Stimulated activated CD4-positive, alpha-beta T cell treated with anti-CD3 and anti-CD28 coated beads, Interleukin-4, amount 100 ng/mL, for 24 hours (primary cell): ENCODE measurements at regions not wholly inside any gene's neighbourhood (a gene's known extent, or its start where the extent isn't known, plus 50 kb on each side); places are given as distances from the start of the nearest gene placed in this dataset.
"Not testable (repeated sequence)": the region's sequence is repeated elsewhere in the genome, so short reads cannot be mapped to it uniquely, and the experiment has no call there.

Source experiments
- DNase-seq: peaks from one replicate; pipeline ENCODE4 v3.0.0-alpha.2; 2020

DNA sequence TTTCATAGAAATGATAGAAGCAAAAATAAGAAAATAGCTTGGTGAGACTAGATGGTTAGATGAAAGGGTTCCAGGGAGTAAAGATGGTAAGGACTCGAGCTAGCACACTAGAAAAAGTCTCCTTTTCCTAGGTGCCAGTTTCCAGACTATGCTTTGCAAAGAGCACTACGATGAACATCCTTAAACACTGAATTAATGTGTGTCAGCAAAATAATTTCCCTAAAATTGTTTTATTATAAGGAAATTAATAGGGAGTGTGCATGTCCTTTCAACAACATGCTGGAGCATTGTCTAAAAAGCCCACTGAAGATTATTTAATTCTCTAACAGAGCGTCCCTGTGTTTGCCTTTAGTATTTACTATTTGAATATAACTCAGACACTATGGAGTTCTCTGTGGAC, 107.4 kb upstream of the NDUFV2 start:
- no peak for DNase-seq

DNA sequence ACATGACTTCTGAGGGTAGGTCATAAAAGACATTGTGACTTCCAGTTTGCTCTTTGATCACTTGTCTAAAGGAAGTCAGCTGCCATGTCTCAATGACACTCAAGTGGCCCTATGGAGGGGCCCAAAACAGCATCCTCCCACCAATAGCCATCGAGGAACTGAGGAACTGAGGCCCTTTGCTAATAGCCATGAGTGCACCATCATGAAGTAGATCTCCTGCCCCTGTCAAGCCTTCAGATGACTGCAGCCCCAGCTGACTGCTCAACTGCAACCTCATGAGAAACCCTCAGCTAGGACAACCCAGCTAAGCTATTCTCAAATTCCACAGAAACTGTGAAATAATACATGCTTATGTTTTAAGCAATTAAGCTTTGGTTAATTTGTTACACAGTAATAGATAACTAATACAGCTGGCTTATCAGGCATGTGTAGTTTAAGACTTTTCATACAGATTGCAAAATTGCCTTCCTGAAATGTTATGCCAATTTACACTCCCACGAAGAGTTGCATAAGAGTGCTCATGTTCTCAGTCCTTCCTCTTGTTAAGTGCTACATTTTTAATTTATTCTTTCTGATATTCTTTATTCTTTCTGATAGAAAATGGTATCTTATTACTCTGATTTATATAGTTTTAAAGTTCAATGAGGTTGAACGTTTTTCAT, 105.6 kb upstream of the NDUFV2 start:
- no peak for DNase-seq

DNA sequence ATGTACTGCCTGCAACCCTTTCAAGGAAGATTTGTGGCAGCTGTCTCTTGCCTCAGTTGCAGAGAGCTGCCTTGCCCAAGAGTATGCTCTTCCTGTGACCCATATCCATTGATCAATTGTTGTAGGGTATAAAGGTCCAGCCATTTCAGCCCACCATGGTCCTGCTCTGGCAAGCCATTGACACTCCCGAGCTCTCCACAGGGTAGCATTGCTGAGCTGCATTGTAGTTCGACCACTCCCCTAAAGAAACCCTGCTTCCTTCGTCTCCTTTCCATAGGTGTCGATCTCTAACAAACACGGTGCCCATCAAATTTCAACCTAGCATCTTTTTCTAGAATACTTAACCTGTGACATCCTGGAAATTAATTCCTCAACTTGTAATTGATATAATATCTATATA, 104.9 kb upstream of the NDUFV2 start:
- no peak for DNase-seq

DNA sequence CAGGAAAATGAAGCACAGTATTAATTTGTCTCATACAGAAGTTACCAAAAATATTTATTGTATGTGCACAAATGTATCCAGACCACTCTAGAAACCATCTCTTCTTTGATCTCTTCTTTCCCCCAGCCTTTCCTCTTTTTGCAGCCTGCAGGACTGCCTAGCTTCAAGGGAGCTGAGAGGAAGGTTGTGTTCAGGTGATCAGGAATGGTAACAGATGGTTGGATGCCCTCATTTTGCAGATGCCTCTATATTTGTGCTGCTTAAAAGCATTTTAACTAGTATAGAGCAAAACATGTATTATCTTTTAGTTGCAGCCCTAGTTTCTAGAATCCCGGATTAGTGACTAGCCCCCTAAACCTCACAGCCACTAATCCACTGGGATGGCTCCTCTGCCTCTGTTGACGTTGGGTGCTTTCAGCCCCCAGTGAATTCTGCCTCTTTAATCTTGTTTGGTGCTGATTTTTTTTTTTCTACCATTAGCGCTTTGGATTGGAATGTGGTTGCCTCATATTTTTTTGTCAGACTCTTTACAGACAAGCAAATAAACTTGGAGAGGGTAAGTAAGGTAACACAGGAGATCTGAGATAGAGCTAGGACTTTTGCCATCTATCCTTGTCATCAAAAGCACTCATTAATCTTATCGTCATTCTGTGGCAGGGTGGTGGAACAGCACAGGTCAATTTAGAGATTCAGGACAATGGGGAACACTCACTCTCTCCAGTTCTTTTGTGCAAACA, 103.8 kb upstream of the NDUFV2 start:
- no peak for DNase-seq

DNA sequence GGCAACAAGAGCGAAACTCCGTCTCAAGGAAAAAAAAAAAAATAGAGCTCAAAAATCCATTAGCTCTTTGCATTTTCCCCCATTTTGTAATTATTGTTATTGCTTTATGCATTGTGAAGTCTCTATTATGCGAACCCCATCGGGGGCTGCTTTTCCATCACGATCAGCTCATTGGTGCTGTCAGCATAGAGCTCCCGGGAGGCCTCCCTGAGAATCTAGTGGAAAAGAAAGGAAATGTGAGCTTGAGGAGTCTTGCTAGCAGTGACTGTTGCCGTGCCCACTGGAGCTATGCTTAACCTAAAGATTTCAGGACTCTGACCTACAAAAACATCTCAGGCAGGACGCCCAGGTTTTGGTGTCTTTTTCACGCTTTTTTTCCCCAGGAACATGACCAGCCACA, 102.6 kb upstream of the NDUFV2 start:
- no peak for DNase-seq

DNA sequence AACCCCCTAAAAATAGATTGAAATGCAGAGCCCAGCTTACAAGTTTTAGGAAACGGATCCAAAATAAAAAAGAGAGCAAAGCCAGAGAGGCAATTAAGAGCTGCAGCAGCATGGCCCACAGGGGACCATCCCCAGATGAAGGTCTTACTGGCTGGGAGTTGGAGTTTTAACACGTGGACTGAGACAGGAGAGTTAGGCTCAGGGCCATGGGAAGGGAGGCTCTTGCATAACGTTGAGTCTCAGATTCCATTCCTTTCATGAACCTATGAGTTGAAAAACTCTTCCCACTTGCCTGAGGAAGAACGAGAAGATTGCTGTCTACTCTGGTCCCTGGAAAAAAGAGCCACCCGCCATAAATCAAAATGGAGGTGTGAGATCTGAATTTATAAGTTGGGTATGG, 101.8 kb upstream of the NDUFV2 start:
- no peak for DNase-seq

DNA sequence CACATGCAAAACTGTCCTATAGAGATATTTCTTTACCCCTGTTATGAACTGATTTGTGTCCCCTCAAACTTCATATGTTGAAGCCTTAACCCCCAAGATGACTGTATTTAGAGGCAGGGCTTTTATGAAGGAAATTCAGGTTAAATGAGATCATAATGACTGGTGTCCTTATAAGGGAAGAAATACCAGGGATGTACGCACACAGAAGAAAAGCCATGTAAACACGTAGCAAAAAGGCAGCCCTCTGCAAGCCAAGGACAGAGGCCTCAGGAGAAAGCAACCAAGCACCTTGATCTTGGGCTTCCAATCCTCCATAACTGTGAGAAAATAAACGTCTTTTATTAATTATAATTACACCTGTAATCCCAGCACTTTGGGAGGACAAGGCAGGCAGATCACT, 101.3 kb upstream of the NDUFV2 start:
- no peak for DNase-seq

DNA sequence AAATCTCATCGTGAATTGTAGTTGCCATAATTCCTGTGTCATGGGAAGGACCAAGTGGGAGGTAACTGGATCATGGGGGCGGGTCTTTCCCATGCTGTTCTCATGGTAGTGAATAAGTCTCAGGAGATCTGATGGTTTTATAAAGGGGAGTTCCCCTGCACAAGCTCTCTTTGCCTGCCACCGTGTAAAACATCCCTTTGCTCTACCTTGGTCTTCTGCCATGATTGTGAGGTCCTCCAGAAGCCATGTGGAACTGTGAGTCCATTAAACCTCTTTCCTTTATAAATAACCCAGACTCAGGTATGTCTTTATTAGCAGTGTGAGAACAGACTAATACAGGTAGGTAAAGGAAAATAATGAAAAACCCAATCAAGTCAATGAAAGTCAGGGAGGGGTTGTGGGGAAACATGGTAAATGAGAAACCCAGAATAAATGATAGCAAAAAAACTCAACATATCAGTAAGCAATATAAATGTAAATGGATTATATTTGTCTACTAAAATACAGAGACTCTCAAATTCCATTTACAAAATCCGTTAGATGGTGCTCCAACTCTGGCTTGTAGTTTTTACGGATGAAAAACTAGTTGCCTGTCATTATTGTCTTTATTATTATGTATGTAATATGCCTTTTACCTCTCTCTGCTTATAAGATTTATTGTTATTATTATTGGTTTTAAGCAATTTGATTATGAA, 98.9 kb upstream of the NDUFV2 start:
- no peak for DNase-seq

DNA sequence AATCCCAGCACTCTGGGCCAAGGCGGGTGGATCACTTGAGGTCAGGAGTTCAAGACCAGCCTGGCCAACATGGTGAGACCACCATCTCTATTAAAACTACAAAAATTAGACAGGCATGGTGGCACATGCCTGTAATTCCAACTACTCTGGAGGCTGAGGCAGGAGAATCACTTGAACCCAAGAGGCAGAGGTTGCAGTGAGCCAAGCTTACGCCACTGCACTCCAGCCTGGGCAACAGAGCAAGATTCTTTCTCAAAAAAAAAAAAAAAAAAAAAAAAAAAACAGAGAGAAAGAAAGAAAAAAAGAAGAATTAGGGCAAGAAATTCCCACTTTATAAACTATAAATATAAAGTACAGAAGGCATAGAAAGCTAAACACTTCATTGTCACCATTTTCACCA, 98.2 kb upstream of the NDUFV2 start:
- not testable (repeated sequence) for DNase-seq

DNA sequence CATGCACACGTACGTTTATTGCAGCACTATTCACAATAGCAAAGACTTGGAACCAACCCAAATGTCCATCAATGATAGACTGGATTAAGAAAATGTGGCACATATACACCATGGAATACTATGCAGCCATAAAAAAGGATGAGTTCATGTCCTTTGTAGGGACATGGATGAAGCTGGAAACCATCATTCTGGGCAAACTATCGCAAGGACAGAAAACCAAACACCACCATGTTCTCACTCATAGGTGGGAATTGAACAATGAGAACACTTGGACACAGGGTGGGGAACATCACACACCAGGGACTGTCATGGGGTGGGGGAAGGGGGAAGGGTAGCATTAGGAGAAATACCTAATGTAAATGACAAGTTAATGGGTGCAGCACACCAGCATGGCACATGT, 94.8 kb upstream of the NDUFV2 start:
- not testable (repeated sequence) for DNase-seq

DNA sequence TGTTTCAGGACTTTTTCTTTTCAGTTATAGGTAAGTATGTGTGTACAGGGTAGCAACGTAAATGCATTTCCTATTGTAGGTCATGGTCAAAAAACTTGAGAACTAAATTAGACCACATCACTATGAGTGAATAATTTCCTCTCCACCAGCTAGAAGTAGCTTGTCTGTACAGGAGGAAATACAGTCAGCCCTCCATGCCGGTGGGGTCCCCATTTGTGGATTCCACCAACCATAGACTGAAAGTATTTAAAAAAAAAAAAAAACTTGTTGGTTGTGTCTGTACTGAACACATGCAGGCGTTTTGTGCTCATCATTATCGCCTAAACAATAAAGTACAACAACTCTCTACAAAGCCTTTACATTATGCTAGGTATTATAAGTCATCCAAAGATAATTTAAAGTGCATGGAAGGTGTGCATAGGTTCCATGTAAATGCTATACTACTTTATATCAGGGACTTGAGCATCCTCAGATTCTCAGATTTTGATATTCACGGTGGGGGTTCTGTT, 94.2 kb upstream of the NDUFV2 start:
- no peak for DNase-seq

DNA sequence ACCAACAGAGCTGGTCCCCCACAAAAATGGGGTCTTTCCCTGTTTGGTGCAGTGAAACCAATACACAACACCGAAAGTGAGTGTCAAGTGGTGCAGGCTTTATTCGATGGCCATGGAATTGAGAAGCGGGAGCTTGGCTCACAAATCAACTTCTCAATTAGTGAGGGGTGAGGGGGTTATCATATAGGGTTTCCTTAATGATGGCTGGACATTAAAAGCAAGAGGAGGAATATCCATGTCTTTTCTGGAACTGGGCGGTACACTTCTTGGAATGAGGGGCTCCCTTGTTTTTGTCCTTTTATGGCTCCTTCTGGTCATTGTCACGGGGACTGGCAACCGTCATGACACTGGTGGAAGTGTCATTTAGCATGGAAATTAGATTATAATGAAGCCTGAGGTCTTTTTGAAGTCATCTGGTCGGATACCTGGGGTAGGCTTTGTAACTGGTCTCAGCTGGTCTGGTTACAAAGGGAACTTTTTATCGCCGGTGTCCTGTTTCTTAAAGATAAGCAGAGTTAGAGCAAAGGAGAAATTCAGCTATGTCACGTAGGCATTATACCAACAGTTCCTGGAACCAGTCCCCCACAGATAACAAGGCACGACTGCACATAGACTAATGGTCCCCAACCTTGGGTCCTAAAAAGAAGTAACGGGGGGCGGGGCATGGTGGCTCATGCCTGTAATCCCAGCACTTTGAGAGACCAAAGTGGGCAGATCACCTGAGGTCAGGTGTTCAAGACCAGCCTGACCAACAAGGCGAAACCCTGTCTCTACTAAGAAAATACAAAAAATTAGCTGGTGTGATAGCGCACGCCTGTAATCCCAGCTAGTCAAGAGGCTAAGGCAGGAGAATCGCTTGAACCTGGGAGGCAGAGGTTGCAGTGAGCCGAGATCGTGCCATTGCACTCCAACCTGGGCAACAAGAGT, 93.5 kb upstream of the NDUFV2 start:
- DNase-seq = no peak

DNA sequence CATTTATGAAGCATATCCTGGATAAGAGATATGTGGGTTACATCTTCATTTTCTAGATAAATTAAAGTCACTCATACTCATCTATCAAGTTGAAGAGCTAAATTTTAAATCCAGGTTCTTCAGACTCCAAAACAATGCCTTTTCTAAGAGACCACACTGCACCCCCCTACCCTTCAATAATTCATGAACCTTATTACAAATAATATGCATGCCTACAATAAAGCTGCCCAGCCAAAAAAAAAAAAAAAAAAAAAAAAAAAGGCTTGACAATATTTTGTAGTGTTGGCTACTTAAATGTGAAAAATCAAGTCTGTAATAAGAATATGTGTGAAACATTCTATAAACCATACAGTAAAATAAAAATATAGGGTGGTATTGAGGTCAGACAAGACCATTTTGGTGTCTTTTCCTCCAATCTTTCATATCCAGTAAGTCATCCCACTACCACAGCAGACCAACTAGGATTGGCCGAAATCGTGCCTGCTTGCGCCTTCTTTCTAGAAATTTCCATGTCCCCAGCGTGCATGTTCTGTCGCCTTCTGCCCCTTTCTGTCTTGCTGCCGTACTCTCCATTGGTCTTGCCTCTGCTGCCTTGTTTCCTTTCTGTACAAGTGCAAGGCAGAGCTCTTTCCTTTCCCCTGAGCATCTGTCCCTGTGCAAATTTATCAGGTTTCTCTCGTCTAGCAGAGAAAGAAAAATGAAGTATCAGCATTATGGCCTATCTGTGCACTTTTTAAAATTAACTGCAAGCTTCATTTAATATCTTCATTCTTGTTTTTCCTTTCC, 92.6 kb upstream of the NDUFV2 start:
- no peak for DNase-seq

DNA sequence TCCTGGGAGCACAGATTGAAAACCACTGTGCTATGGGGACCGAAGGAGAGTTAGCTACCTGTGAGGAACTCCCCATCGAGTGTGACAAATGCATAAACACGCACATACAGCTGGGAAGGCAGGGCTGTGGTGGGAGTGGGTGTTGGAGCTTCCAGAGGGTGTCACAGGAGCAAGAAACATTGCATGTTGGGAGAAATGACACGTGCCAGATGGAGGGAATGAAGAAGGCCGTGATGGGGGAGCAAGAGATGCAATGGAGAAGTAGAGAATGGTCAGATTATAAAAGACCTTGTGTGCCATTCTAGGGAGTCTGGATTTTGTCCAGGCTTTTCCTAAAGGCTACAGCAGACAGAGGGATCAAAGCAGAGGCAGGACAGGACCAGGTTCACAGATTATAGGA, 91.1 kb upstream of the NDUFV2 start:
- no peak for DNase-seq

DNA sequence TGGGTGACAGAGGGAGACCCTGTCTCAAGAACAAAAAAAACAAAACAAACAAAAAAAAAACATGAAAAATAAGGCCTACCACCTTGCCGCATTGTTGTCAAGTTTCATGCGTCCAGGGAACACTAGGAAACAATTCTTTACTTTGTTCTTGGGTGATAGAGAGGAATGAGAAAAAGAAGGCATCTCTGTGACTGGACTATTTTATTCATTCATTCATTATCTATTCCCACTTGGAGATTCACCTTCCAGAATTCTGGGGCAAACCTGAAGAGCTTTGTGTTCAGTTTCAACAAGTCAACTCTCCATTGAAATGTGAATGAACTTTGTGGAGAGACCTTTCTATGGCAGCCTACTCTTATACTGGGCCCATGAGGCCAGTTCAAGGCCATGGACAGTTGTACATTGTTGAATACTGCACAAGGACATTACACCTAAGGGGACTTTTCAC, 88.5 kb upstream of the NDUFV2 start:
- no peak for DNase-seq

DNA sequence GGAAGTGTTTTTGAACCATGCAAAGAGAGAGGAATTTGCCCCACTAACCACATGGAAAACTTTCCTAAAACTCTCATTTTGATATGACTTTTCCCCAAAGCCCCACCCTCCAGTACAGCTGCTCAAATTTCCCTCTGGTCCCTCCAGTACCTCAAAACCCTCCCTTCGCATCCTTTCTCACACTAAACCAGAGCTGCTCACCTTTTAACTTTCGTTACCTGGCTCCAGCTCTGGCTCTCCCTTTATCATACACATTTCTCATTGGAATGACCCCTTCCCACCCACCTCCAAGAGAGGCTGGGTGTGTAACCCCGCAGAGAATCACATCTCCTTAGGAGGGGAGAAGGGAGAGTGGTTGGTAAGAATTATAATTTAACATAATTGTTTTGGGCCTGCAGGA, 86.8 kb upstream of the NDUFV2 start:
- no peak for DNase-seq

DNA sequence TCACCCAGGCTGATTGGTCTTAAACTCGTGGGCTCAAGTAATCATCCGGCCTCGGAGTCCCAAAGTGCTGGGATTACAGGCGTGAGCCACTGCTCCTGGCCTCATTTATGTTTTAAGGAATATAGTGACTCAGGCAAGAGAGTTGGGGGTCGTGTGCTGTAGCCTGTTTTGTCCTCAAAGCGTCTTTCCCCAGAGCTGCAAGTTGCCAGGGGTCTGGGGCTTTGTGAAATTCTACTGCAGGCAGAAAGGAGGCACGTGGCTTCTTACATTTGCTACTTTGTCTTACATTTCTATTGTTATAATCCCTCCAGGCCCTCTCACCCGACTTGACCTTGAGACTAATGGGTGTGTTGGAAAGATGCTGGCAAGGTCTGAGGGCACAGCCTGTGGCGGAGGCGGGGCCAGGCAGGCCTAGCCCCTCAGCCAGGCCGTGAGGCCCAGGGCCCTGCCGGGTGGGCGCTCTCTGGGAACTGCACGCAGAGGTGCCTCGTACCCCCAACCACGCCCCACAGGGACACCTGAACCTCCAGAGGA, 85.8 kb upstream of the NDUFV2 start:
- DNase-seq = no peak

DNA sequence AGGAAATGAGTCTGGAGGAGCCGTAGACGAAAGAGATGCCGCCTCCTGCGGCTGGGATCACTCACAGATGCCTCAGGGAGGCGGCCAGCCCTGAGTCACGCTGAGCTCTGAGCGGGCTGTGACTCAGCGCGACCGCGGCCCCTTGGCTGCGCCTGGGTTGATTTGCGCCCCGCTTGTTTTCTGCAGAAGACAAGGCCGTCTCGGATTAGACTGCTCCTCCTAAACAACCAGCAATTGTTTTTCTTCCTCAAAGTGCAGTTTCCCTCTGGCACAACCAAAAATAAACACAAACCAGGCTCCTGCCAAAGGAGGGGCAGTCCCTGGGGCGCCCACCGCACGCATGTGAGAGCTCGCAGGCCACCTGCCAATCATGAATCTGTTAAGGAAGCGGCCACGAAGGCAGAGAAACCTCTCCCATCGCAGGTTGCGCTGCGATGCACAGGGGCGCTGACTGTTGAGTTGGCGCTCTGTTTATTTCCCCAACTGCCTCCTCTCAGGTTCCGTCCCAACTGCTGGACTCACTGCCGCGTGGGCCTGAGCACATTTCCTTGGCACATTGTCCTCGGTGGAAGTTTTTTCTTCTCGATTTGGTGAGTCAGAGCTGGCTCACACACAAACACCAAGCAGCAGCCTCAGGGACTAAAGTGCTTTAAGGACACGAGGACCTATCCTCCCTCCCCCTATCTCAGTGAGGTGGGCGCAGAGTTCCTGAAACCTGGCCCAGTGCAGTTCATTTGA, 85.2 kb upstream of the NDUFV2 start:
- peak; percentile 77 for DNase-seq

DNA sequence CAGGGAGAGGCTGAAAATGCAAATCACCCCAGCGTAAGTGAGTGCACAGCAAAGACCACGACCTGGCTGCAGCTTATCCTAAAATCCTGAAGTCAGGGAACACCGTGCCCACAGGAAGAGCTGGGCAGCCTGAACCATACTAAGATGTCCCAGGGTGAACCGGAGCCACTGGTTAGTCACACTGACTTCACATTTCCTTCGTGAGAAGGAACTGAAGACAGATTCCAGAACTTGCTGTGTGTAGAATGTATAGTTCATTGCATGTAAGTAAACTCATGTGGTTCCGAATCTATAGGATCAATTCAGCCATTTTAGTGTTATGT, 84.6 kb upstream of the NDUFV2 start:
- DNase-seq = no peak

DNA sequence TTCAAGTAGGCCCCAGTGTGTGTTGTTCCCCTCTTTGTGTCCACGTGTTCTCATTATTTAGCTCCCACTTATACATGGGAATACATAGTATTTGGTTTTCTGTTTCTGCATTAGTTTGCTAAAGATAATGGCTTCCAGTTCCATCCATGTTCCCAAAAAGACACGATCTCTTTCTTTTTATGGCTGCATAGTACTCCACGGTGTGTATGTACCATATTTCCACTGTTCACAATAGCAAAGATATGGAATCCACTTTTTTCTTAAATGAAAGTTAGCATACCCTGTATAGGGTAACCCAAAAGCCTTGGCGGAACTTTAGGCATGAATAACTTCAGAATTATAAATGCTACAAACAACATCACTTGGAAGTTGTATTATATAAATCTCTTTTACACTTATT, 83.4 kb upstream of the NDUFV2 start:
- no peak for DNase-seq

DNA sequence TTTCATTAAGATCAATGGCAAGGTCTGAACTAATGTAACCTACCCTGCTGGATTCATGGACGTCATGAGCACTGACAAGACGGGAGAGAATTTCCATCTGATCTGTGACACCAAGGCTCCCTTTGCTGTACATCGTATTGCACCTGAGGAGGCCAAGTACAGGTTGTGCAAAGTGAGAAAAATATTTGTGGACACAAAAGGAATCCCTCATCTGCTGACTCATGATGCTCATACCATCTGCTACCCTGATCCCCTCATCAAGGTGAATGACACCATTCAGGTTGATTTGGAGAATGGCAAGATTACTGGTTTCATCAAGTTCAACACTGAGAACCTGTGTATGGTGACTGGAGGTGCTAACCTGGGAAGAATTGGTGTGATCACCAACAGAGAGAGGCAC, 82.3 kb upstream of the NDUFV2 start:
- DNase-seq = no peak
